GM19035 (cell line): ENCODE measurements at regions not wholly inside any gene's neighbourhood (a gene's known extent, or its start where the extent isn't known, plus 50 kb on each side); places are given as distances from the start of the nearest gene placed in this dataset.
"Not testable (repeated sequence)": the region's sequence is repeated elsewhere in the genome, so short reads cannot be mapped to it uniquely, and the experiment has no call there.

Experiments used
- ATAC-seq: cut with Tn5 transposase; IDR thresholded peaks from one replicate; pipeline ENCODE4 v1.9.1; 2021; ENCODE audit not compliant: unreplicated experiment

DNA sequence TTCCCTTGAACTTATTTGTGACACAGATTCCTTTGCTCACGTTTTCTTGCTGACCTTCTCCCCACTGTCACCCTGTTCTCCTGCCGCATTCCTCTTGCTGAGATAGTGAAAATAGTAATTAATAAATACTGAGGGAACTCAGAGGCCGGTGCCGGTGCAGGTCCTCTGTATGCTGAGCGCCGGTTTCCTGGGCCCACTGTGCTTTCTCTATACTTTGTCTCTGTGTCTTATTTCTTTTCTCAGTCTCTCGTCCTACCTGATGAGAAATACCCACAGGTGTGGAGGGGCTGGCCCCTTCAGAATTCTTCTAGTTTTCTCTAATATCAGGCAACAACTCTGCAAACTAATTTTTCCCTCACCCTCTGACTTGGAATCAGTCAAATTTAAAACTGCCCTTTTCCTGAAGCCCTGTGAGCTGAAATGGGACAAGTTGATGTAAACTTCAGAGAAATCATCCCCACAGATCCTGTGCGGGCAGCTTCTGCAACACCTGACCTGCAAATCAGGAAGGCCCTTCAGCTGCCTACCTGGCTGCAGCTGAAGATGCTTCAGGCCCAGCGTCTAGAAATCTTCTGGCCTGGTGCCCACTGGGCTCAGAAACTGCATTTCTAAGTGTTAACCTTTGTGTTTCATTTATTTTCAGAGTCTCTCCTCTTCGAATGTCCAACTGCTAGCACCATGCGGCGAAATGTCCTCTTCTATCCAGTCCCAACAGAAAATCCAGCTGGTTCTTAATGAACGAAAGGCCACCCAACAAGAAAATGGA, 149.7 kb downstream of the TMEM121 start:
- ATAC-seq, result not testable (repeated sequence)

DNA sequence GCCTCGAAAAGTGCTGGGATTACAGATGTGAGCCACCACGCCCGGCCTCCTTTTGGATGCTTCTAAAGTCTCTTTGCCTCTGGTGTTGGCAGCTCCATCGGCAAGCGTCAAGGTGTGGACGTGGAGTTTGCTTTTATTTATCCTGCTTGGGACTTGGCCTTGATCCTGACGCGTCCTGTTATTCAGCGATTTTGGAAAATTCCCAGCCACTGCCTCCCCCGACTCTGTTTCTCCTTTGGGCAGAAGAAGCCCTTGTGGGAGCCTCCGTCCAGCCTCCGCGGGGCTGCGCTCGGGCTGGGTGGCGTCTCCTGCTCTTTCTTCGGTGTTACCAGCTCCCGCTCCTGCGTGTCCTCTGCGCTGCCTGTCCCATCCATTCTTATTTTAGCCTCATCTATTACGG, 151.7 kb downstream of the TMEM121 start:
- ATAC-seq, result not testable (repeated sequence)

- not testable (repeated sequence) for ATAC-seq
Observed at GRCh38 chr14:105678996-105679958, 152.9 kb downstream of the TMEM121 start.

DNA sequence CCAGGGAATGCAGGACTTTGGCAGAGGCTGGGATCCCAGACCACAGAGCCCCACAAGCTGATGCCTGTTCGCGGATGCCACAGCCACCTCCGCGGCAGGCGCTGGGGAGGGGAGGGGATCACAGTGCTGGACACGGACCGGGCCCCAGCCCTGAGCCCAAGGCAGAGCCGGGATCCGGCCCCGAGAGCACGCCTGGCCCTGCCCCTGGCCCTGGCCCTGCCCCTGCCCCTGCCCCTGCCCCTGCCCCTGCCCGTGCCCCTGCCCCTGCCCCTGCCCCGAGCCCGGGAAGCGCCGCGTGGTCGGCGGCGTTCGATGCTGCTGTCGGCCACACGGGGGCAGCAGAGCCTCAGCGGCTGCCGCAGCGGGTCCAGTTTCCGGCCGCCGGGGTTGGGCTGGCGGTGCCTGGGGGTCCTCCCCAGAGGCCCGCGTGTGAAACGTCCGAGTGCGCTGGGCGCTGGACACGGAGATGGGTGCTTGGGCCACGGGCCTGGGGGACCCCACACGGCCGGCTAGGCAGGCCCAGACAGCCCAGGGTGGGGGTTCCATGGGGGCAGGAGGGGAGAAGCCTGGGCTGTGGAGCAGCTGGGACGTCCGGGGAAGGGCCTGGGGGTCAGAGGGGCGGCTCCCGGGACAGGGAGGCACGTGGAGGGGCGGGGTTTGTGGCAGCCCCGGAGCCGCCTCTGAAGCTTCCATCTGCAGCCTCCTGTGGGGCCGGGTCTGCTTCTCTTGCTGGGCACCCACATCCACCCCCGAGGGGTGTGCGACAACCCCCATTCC, 153.8 kb downstream of the TMEM121 start:
- peak; percentile 45 for ATAC-seq

DNA sequence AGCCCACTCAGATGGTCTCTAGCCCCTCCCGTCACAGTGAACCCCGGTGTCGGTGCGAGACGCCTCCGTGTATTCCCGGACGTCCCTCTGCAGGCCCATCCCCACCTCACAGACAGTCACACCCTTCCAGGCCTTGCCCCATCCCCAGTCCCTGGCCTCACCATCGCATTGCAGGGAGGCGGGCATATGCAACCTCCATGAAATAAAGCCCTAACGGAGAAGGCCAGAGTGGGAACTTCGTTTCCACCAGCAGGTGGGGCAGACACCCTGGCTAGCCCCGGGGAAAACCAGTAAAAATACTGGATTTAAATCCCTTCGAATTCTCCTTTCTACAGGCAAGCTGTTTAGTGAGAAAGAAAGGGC, 154.3 kb downstream of the TMEM121 start:
- peak; percentile 34 for ATAC-seq

GRCh38 chr14:105681606-105682185, 155.3 kb downstream of the TMEM121 start:
- not testable (repeated sequence) for ATAC-seq

DNA sequence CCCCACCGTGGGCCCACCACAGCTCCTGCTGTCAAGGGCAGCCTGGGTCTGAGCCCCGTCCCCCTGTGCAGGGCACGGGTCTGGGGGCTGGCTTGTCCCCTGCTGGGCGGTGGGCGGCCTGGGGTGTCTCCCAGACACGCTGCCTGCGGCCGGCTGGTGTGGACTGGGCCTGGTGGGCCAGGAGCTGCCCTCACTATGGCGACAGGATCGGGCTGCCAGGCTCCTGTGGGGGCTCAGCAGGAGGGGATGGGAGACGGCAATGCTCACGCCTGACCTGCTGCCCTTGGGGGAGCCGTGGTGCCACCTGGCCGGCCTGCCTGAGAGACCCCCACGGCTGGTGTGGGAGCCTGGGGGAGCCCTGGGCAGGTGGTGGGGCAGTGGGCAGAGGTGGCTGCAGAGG, 156.1 kb downstream of the TMEM121 start:
- not testable (repeated sequence) for ATAC-seq

DNA sequence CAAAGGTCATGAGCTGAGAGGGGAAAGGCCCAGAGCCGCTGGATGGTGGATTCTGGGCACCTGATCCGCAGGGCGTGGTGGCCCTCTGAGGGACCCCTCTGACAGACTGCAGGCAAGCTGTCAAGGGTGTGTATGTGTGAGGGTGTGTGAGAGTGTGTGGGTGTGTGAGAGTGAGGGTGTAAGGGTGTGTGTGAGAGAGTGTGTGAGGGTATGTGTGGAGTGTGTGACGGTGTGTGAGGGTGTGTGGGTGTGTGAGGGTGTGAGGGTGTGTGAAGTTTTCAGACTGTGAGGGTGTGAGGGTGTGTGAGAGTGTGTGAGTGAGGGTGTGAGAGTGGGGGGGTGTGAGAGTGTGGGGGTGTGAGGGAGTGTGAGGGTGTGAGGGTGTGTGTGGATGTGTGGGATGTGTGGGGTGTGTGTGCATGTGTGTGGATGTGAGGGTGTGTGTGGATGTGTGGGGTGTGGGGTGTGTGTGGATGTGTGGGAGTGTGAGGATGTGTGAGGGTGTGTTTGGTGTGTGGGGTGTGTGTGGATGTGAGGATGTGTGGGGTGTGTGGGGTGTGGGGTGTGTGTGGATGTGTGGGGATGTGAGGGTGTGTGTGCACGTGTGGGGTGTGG, 156.7 kb downstream of the TMEM121 start:
- no peak for ATAC-seq

DNA sequence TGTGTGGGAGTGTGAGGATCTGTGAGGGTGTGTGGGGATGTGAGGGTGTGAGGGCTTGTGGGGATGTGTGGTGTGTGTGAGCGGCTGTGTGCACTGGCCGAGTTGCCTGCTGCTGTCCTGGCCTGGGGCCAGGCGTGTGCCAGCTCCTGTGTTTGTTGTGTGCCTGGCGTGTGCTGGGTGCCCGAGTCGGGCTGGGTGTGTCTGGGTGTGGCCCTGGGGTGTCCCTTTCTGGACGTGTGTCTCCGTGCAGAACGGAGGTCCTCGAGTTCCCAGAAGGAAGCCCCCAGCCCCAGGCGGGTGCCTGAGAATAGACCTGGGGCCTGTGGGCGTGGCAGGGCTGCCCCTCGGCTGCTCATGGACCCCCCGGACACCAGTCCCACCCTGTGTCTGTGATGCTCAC, 157.7 kb downstream of the TMEM121 start:
- ATAC-seq, result not testable (repeated sequence)

DNA sequence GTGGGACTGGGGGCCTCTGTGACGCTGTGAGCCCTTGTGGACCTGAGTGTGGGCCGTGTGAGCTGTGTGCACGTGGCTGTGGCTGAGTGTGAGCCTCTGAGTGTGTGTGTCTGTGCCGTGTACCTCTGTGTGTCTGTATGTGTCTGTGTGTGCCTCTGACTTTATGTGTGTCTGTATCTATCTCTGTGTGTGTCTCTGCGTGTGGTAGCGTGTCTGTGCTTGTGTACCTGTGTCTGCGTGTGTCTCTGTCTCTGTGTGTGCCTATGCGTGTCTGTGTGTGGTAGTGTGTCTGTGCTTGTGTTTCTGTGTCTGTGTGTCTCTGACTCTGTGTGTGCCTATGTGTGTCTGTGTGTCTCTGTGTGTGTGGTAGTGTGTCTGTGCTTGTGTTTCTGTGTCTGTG, 158.2 kb downstream of the TMEM121 start:
- not testable (repeated sequence) for ATAC-seq

DNA sequence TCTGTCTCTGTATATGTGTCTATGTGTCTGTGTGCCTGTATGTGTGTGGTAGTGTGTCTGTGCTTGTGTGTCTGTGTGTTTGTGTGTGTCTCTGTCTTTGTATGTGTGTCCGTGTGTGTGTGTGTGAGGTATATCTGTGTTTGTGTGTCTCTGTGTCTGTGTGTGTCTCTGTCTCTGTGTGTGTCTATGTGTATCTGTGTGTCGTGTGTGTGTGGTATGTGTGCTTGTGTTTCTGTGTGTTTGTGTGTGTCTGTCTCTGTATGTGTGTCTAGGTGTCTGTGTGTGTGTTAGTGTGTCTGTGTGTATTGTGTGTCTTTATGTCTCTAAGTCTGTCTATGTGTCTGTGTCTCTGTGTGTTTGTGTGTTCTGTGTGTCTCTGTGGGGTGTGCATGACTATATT, 158.6 kb downstream of the TMEM121 start:
- no peak for ATAC-seq

DNA sequence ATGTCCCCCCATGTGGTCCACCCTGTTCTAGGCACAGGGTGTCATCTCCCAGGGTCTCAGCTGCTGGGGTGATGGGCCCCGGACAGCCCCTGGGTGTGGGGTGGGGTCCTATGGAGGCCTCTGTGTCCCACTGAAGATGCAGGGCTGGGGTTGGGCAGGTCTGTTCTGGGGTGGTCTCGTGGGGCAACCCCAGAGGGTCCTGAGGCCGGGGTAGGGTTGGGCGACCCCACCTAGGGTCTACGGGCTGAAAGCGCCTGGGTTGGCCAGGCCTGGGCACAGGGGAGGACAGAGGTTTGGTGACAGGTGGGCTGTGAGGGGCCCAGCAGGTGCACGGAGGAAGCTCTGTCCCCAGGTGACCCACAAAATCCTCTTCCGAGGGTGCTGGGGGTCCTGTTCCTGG, 159.2 kb downstream of the TMEM121 start:
- not testable (repeated sequence) for ATAC-seq

GRCh38 chr14:105686050-105686449, 159.7 kb downstream of the TMEM121 start:
- peak; percentile 45 for ATAC-seq

DNA sequence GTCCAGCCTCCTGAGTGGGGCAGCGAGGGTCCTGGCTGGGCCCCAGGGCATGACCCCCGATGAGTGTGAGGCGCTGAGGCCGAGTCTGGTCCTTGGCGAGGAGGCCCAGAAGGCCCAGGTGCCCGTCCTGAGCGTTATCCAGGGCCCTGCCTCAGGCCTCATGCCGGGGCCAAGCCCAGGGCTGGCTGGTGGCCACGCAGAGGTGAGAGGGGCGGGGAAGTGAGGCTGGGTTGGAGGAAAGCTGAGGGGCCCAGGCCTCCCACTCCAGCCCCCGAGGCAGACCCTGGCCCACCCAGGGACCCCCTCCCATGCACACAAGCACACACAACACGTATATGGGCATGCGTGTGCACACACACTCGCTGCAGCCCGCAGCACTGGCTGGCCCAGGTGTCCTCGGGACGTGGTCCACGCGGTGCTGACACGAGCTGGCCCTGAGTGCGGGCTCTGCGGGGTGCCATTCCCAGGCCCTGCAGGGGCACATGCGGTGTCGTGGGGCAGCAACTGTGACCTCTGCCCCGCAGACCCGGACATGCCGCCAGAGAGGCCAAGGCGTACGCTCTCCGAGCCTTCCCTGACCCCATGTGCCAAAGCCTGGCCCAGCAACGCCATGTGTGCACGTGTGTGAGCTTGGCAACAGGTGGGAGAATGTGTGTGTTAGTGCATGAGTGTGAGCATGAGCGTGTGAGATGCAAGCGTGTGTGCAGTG, 160.2 kb downstream of the TMEM121 start:
- peak; percentile 19 for ATAC-seq

- ATAC-seq, result not testable (repeated sequence)
Observed at GRCh38 chr14:105687171-105688022, 161.0 kb downstream of the TMEM121 start.

DNA sequence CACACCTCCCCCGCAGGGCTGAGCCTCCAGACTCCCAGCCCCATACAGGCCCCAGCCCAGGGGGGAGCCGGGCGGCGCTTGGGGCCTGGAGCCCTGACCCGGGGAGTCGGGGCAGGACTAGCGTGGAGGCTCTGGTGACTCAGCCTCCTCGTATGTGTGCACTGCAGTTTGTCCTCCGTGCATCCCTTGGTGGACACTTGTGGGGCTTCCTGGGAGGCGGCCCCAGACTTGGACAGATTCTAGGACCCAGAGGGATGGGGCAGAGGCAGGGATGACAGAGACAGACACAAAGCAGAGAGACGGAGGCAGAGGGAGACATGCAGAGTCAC, 161.6 kb downstream of the TMEM121 start:
- not testable (repeated sequence) for ATAC-seq

DNA sequence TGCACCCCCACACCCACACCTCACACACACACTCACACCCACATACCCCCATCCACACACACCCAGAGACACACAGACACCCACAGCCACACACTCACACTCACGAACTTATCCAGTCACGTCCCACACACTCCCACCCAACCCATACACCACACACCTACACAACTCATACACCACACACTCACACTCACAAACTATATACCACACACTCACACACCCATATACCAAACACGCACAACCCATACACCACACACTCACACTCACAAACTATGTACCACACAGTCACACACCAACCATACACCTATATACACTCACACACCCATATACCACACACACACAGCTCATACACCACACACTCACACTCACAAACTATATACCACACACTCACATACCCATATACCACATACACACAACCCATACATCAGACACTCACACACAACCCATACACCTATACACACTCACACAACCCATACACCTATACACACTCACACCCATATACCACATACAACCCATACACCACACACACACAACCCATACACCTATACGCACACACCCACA, 162.4 kb downstream of the TMEM121 start:
- ATAC-seq, result not testable (repeated sequence)

- ATAC-seq, result no peak
Observed at GRCh38 chr14:105689722-105690121, 163.3 kb downstream of the TMEM121 start.

- no peak for ATAC-seq
Observed at GRCh38 chr14:105690671-105691070, 164.3 kb downstream of the TMEM121 start.
